Left ventricle myocardium inferior (tissue), 1 donor: ENCODE measurements at regions not wholly inside any gene's neighbourhood (a gene's known extent, or its start where the extent isn't known, plus 50 kb on each side); places are given as distances from the start of the nearest gene placed in this dataset.
"Not testable (repeated sequence)": the region's sequence is repeated elsewhere in the genome, so short reads cannot be mapped to it uniquely, and the experiment has no call there.

ENCODE experiments used
- DNase-seq: peaks from one replicate; pipeline ENCODE4 v3.0.0-alpha.2; 2020
- H3K27ac ChIP-seq: fragments of 200-600 bp; replicated peaks from 2 replicates; pipeline ENCODE4 v1.8.0; 2021
- H3K27me3 ChIP-seq: fragments of 200-600 bp; 2 replicates; pipeline ENCODE4 v1.8.0; 2021; ENCODE audit warnings: low read depth
- H3K36me3 ChIP-seq: fragments of 200-600 bp; 2 replicates; pipeline ENCODE4 v1.8.0; 2021
- H3K4me1 ChIP-seq: fragments of 200-600 bp; 2 replicates; pipeline ENCODE4 v1.8.0; 2021
- H3K4me3 ChIP-seq: fragments of 200-600 bp; 2 replicates; pipeline ENCODE4 v1.8.0; 2021; ENCODE audit warnings: mild to moderate bottlenecking, moderate library complexity
- H3K9me3 ChIP-seq: fragments of 200-600 bp; replicated peaks from 2 replicates; pipeline ENCODE4 v1.8.0; 2021
- CTCF ChIP-seq: fragments of 200-600 bp; IDR thresholded peaks from 2 replicates; pipeline ENCODE4 v1.8.0; 2021; ENCODE audit warnings: antibody characterized with exemption, mild to moderate bottlenecking, borderline replicate concordance
- intact Hi-C: fragments of 100-400 bp; cut with micrococcal nuclease; formaldehyde crosslinking; loops from one replicate; pipeline ENCODE4 v1.11.0; 2022
- donor health status: DM: no; HTN: yes; CAD: no; lungs with severe emphysema.

- no peaks in the 10 kb centered on the region for H3K36me3 ChIP-seq
- H3K27ac ChIP-seq = peak overlapping the region; percentile 47
Observed at GRCh38 chr7:39758234-39758970, 135.0 kb downstream of the RALA start.

GRCh38 chr7:39761449-39761848 lies 138.1 kb downstream of the RALA start:
- H3K27ac ChIP-seq = no peak overlapping the region
- intact Hi-C loops = no loop called here
- no peaks in the 10 kb centered on the region for H3K9me3 ChIP-seq
- H3K4me1 ChIP-seq = peaks cover 12% of the 10 kb centered on the region
- no peak for DNase-seq
- TF ChIP-seq CTCF = no peak
- H3K4me3 ChIP-seq = no peak overlapping the region
- no peaks in the 10 kb centered on the region for H3K36me3 ChIP-seq
- no peaks in the 10 kb centered on the region for H3K27me3 ChIP-seq

More at GRCh38 chr7:39758234-39758970, 135.0 kb downstream of the RALA start:
- H3K4me3 ChIP-seq = no peak overlapping the region
- DNase-seq = peak; percentile 55
- TF ChIP-seq CTCF = no peak
- intact Hi-C loops = no loop called here
- no peaks in the 10 kb centered on the region for H3K27me3 ChIP-seq
- no peaks in the 10 kb centered on the region for H3K9me3 ChIP-seq
- H3K4me1 ChIP-seq = peaks cover 12% of the 10 kb centered on the region

GRCh38 chr7:39762466-39762865 lies 139.1 kb downstream of the RALA start:
- H3K4me1 ChIP-seq, H3K36me3 ChIP-seq, intact Hi-C loops, H3K4me3 ChIP-seq, H3K27me3 ChIP-seq, DNase-seq, H3K9me3 ChIP-seq, H3K27ac ChIP-seq: not testable (repeated sequence)

GRCh38 chr7:39762881-39763280 lies 139.5 kb downstream of the RALA start:
- H3K4me3 ChIP-seq, H3K4me1 ChIP-seq, H3K9me3 ChIP-seq, DNase-seq, H3K27me3 ChIP-seq, H3K27ac ChIP-seq, intact Hi-C loops, H3K36me3 ChIP-seq: not testable (repeated sequence)

GRCh38 chr7:39765833-39766232 lies 142.5 kb downstream of the RALA start:
- H3K9me3 ChIP-seq, H3K36me3 ChIP-seq, DNase-seq, H3K27ac ChIP-seq, H3K4me3 ChIP-seq, H3K4me1 ChIP-seq, intact Hi-C loops, H3K27me3 ChIP-seq: not testable (repeated sequence)

- H3K27me3 ChIP-seq, H3K4me3 ChIP-seq, H3K9me3 ChIP-seq, H3K27ac ChIP-seq, intact Hi-C loops, DNase-seq, H3K4me1 ChIP-seq: not testable (repeated sequence)
- peaks cover 16% of the 10 kb centered on the region for H3K36me3 ChIP-seq
Observed at GRCh38 chr7:39768439-39768838, 145.1 kb downstream of the RALA start.

GRCh38 chr7:39774341-39774851 lies 151.0 kb downstream of the RALA start:
- H3K4me1 ChIP-seq, DNase-seq, H3K4me3 ChIP-seq, H3K27me3 ChIP-seq, H3K27ac ChIP-seq, H3K9me3 ChIP-seq, intact Hi-C loops, H3K36me3 ChIP-seq: not testable (repeated sequence)

- H3K27ac ChIP-seq, intact Hi-C loops, H3K27me3 ChIP-seq, H3K4me3 ChIP-seq, H3K36me3 ChIP-seq, DNase-seq, H3K4me1 ChIP-seq, H3K9me3 ChIP-seq: not testable (repeated sequence)
Observed at GRCh38 chr7:39781557-39781956, 158.2 kb downstream of the RALA start.

GRCh38 chr7:39786440-39786839 lies 163.1 kb downstream of the RALA start:
- H3K4me1 ChIP-seq, DNase-seq, H3K9me3 ChIP-seq, H3K4me3 ChIP-seq, H3K36me3 ChIP-seq, H3K27ac ChIP-seq, intact Hi-C loops, H3K27me3 ChIP-seq: not testable (repeated sequence)

GRCh38 chr7:39791035-39791434 lies 159.0 kb upstream of the CDK13 start:
- H3K27me3 ChIP-seq, H3K4me1 ChIP-seq, H3K4me3 ChIP-seq, H3K27ac ChIP-seq, H3K36me3 ChIP-seq, H3K9me3 ChIP-seq, DNase-seq, intact Hi-C loops: not testable (repeated sequence)

- intact Hi-C loops = not testable (repeated sequence)
Observed at GRCh38 chr7:39791911-39792310, 158.1 kb upstream of the CDK13 start.

GRCh38 chr7:39793026-39793425 lies 157.0 kb upstream of the CDK13 start:
- intact Hi-C loops, H3K27me3 ChIP-seq, H3K27ac ChIP-seq, H3K9me3 ChIP-seq, H3K36me3 ChIP-seq, H3K4me1 ChIP-seq, H3K4me3 ChIP-seq, DNase-seq: not testable (repeated sequence)

More at GRCh38 chr7:39791911-39792310, 158.1 kb upstream of the CDK13 start:
- H3K36me3 ChIP-seq, H3K4me3 ChIP-seq, H3K9me3 ChIP-seq, H3K4me1 ChIP-seq, DNase-seq, H3K27ac ChIP-seq, H3K27me3 ChIP-seq: not testable (repeated sequence)
